ENCODE measurements at regions not wholly inside any gene's neighbourhood (a gene's known extent, or its start where the extent isn't known, plus 50 kb on each side); places are given as distances from the start of the nearest gene placed in this dataset.
"Not testable (repeated sequence)": the region's sequence is repeated elsewhere in the genome, so short reads cannot be mapped to it uniquely, and the experiment has no call there.

- not testable (repeated sequence) for H3K9me3 ChIP-seq (ENCODE audit: low read length); H3K79me2 ChIP-seq (ENCODE audit: insufficient read depth, low read length); H3K27ac ChIP-seq (ENCODE audit: low read depth, low read length, poor library complexity, severe bottlenecking); H3K9ac ChIP-seq (ENCODE audit: low read length); H3K4me1 ChIP-seq (ENCODE audit: insufficient read depth, low read length, severe bottlenecking); H3K27me3 ChIP-seq (ENCODE audit: insufficient read depth, low read length); H3K9me2 ChIP-seq (ENCODE audit: low read depth, low read length); H3F3A ChIP-seq (ENCODE audit: insufficient read depth, low read length); H4K20me1 ChIP-seq (ENCODE audit: insufficient read depth, low read length); H3K4me3 ChIP-seq (ENCODE audit: low read depth, low read length, poor library complexity, severe bottlenecking); H3K4me2 ChIP-seq (ENCODE audit: low read length); H2AFZ ChIP-seq (ENCODE audit: low read length); H3K36me3 ChIP-seq (ENCODE audit: insufficient read depth, low read length)
Observed at GRCh38 chr1:143799568-143800187, 172.1 kb downstream of the FAM72C start.

GRCh38 chr1:143796369-143796768, 175.4 kb downstream of the FAM72C start:
- H3F3A ChIP-seq (ENCODE audit: insufficient read depth, low read length); H3K4me1 ChIP-seq (ENCODE audit: insufficient read depth, low read length, severe bottlenecking); H4K20me1 ChIP-seq (ENCODE audit: insufficient read depth, low read length); H3K27ac ChIP-seq (ENCODE audit: low read depth, low read length, poor library complexity, severe bottlenecking); H3K79me2 ChIP-seq (ENCODE audit: insufficient read depth, low read length); H3K9me3 ChIP-seq (ENCODE audit: low read length); H3K27me3 ChIP-seq (ENCODE audit: insufficient read depth, low read length); H3K9me2 ChIP-seq (ENCODE audit: low read depth, low read length); H3K4me2 ChIP-seq (ENCODE audit: low read length); H3K4me3 ChIP-seq (ENCODE audit: low read depth, low read length, poor library complexity, severe bottlenecking); H2AFZ ChIP-seq (ENCODE audit: low read length); H3K36me3 ChIP-seq (ENCODE audit: insufficient read depth, low read length); H3K9ac ChIP-seq (ENCODE audit: low read length): not testable (repeated sequence)

GRCh38 chr1:143792047-143792937, 179.5 kb downstream of the FAM72C start:
- H3K36me3 ChIP-seq (ENCODE audit: insufficient read depth, low read length); H3K79me2 ChIP-seq (ENCODE audit: insufficient read depth, low read length); H3K4me1 ChIP-seq (ENCODE audit: insufficient read depth, low read length, severe bottlenecking); H3F3A ChIP-seq (ENCODE audit: insufficient read depth, low read length); H3K4me3 ChIP-seq (ENCODE audit: low read depth, low read length, poor library complexity, severe bottlenecking); H3K4me2 ChIP-seq (ENCODE audit: low read length); H3K27ac ChIP-seq (ENCODE audit: low read depth, low read length, poor library complexity, severe bottlenecking); H4K20me1 ChIP-seq (ENCODE audit: insufficient read depth, low read length); H3K9ac ChIP-seq (ENCODE audit: low read length); H3K9me2 ChIP-seq (ENCODE audit: low read depth, low read length); H3K9me3 ChIP-seq (ENCODE audit: low read length); H2AFZ ChIP-seq (ENCODE audit: low read length); H3K27me3 ChIP-seq (ENCODE audit: insufficient read depth, low read length): not testable (repeated sequence)

- H3K9me3 ChIP-seq (ENCODE audit: low read length); H4K20me1 ChIP-seq (ENCODE audit: insufficient read depth, low read length); H3K36me3 ChIP-seq (ENCODE audit: insufficient read depth, low read length); H3K79me2 ChIP-seq (ENCODE audit: insufficient read depth, low read length); H3K9me2 ChIP-seq (ENCODE audit: low read depth, low read length); H3K4me1 ChIP-seq (ENCODE audit: insufficient read depth, low read length, severe bottlenecking); H2AFZ ChIP-seq (ENCODE audit: low read length); H3K27ac ChIP-seq (ENCODE audit: low read depth, low read length, poor library complexity, severe bottlenecking); H3K9ac ChIP-seq (ENCODE audit: low read length); H3K4me3 ChIP-seq (ENCODE audit: low read depth, low read length, poor library complexity, severe bottlenecking); H3K27me3 ChIP-seq (ENCODE audit: insufficient read depth, low read length); H3F3A ChIP-seq (ENCODE audit: insufficient read depth, low read length); H3K4me2 ChIP-seq (ENCODE audit: low read length): not testable (repeated sequence)
Observed at GRCh38 chr1:143786381-143786780, 185.4 kb downstream of the FAM72C start.

- H2AFZ ChIP-seq (ENCODE audit: low read length); H3K36me3 ChIP-seq (ENCODE audit: insufficient read depth, low read length): not testable (repeated sequence)
Observed at GRCh38 chr1:143785883-143786282, 185.9 kb downstream of the FAM72C start.

GRCh38 chr1:143784239-143784882, 187.4 kb downstream of the FAM72C start:
- H3K27ac ChIP-seq (ENCODE audit: low read depth, low read length, poor library complexity, severe bottlenecking); H3K79me2 ChIP-seq (ENCODE audit: insufficient read depth, low read length); H3K9me2 ChIP-seq (ENCODE audit: low read depth, low read length); H3K27me3 ChIP-seq (ENCODE audit: insufficient read depth, low read length); H3F3A ChIP-seq (ENCODE audit: insufficient read depth, low read length); H3K9me3 ChIP-seq (ENCODE audit: low read length); H2AFZ ChIP-seq (ENCODE audit: low read length); H3K4me2 ChIP-seq (ENCODE audit: low read length); H4K20me1 ChIP-seq (ENCODE audit: insufficient read depth, low read length); H3K4me3 ChIP-seq (ENCODE audit: low read depth, low read length, poor library complexity, severe bottlenecking); H3K9ac ChIP-seq (ENCODE audit: low read length); H3K4me1 ChIP-seq (ENCODE audit: insufficient read depth, low read length, severe bottlenecking); H3K36me3 ChIP-seq (ENCODE audit: insufficient read depth, low read length): not testable (repeated sequence)

More at GRCh38 chr1:143785883-143786282, 185.9 kb downstream of the FAM72C start:
- H3K9me2 ChIP-seq (ENCODE audit: low read depth, low read length); H3K4me3 ChIP-seq (ENCODE audit: low read depth, low read length, poor library complexity, severe bottlenecking); H3K79me2 ChIP-seq (ENCODE audit: insufficient read depth, low read length); H3K27me3 ChIP-seq (ENCODE audit: insufficient read depth, low read length); H3K4me1 ChIP-seq (ENCODE audit: insufficient read depth, low read length, severe bottlenecking); H4K20me1 ChIP-seq (ENCODE audit: insufficient read depth, low read length); H3K9me3 ChIP-seq (ENCODE audit: low read length); H3K4me2 ChIP-seq (ENCODE audit: low read length); H3K27ac ChIP-seq (ENCODE audit: low read depth, low read length, poor library complexity, severe bottlenecking); H3K9ac ChIP-seq (ENCODE audit: low read length); H3F3A ChIP-seq (ENCODE audit: insufficient read depth, low read length): not testable (repeated sequence)

GRCh38 chr1:143778178-143778577, 193.6 kb downstream of the FAM72C start:
- H3K4me1 ChIP-seq (ENCODE audit: insufficient read depth, low read length, severe bottlenecking); H3K27me3 ChIP-seq (ENCODE audit: insufficient read depth, low read length); H4K20me1 ChIP-seq (ENCODE audit: insufficient read depth, low read length); H3K27ac ChIP-seq (ENCODE audit: low read depth, low read length, poor library complexity, severe bottlenecking); H3K9ac ChIP-seq (ENCODE audit: low read length); H3K9me3 ChIP-seq (ENCODE audit: low read length); H3K36me3 ChIP-seq (ENCODE audit: insufficient read depth, low read length); H3F3A ChIP-seq (ENCODE audit: insufficient read depth, low read length); H2AFZ ChIP-seq (ENCODE audit: low read length); H3K9me2 ChIP-seq (ENCODE audit: low read depth, low read length); H3K79me2 ChIP-seq (ENCODE audit: insufficient read depth, low read length); H3K4me2 ChIP-seq (ENCODE audit: low read length); H3K4me3 ChIP-seq (ENCODE audit: low read depth, low read length, poor library complexity, severe bottlenecking): not testable (repeated sequence)

Measured in OCI-LY1 (cell line).